WTC11 (cell line): ENCODE measurements at regions not wholly inside any gene's neighbourhood (a gene's known extent, or its start where the extent isn't known, plus 50 kb on each side); places are given as distances from the start of the nearest gene placed in this dataset.

Experiments used
- ATAC-seq: fragments of 200-7000 bp; cut with Tn5 transposase; 2 replicates; pipeline ENCODE4 v1.10.0; 2021; ENCODE audit warnings: mild to moderate bottlenecking, moderate library complexity
- CTCF ChIA-PET: fragments of 300-600 bp; sonication (Branson Sonifier 250); formaldehyde crosslinking; loops from one replicate; lab custom pipeline; 2021; ENCODE audit warnings: antibody characterized with exemption; lab: Charles Lee
- POLR2A ChIA-PET: fragments of 350-600 bp; sonication (Branson Sonifier 250); formaldehyde crosslinking; loops from one replicate; lab custom pipeline; 2021; ENCODE audit warnings: antibody characterized with exemption; lab: Charles Lee
- DNase-seq: peaks from one replicate; pipeline ENCODE4 v3.0.0; 2021; ENCODE audit warnings: low spot score
- H3K27ac Mint-ChIP-seq: 2 replicates; pipeline ENCODE4 v1.8.0; 2021; ENCODE audit warnings: mixed read lengths
- H3K27me3 Mint-ChIP-seq: 2 replicates; pipeline ENCODE4 v1.8.0; 2021; ENCODE audit warnings: low read depth, mild to moderate bottlenecking, moderate library complexity, mixed read lengths
- H3K36me3 Mint-ChIP-seq: 2 replicates; pipeline ENCODE4 v1.8.0; 2021; ENCODE audit warnings: mixed read lengths
- H3K4me1 Mint-ChIP-seq: 2 replicates; pipeline ENCODE4 v1.8.0; 2022; ENCODE audit warnings: mixed read lengths
- H3K4me3 Mint-ChIP-seq: 2 replicates; pipeline ENCODE4 v1.8.0; 2021; ENCODE audit warnings: mild to moderate bottlenecking, moderate library complexity, mixed read lengths
- H3K9me3 Mint-ChIP-seq: 2 replicates; pipeline ENCODE4 v1.8.0; 2021; ENCODE audit warnings: mixed read lengths
- ATF1 ChIP-seq: sonication (generic); formaldehyde crosslinking; IDR thresholded peaks from 2 replicates; pipeline ENCODE4 v1.8.1; 2023; ENCODE audit warnings: mild to moderate bottlenecking, moderate library complexity, missing genetic modification reagents
- ELF4 ChIP-seq: sonication (generic); formaldehyde crosslinking; IDR thresholded peaks from 2 replicates; pipeline ENCODE4 v1.8.1; 2022; ENCODE audit warnings: low read depth, mild to moderate bottlenecking, moderate library complexity, missing genetic modification reagents
- GTF2I ChIP-seq: fragments of 250-450 bp; sonication (Bioruptor Pico); conservative IDR thresholded peaks from 2 replicates; pipeline ENCODE4 v1.4.0; 2021; ENCODE audit warnings: mild to moderate bottlenecking
- JAZF1 ChIP-seq: fragments of 250-450 bp; sonication (Bioruptor Pico); IDR thresholded peaks from 2 replicates; pipeline ENCODE4 v1.9.0; 2021; ENCODE audit warnings: moderate library complexity, mild to moderate bottlenecking, inconsistent platforms
- JUN ChIP-seq: sonication (generic); formaldehyde crosslinking; IDR thresholded peaks from 2 replicates; pipeline ENCODE4 v1.8.0; 2023; ENCODE audit warnings: mild to moderate bottlenecking, missing genetic modification reagents
- MLX ChIP-seq: sonication (generic); formaldehyde crosslinking; IDR thresholded peaks from 2 replicates; pipeline ENCODE4 v1.8.1; 2023; ENCODE audit warnings: mild to moderate bottlenecking, missing genetic modification reagents, moderate library complexity
- MXD4 ChIP-seq: fragments of 250-450 bp; sonication (Bioruptor Pico); IDR thresholded peaks from 2 replicates; pipeline ENCODE4 v1.8.0; 2021; ENCODE audit warnings: mild to moderate bottlenecking, moderate library complexity, borderline replicate concordance
- NFE2L1 ChIP-seq: sonication (generic); formaldehyde crosslinking; IDR thresholded peaks from 2 replicates; pipeline ENCODE4 v1.8.1; 2023; ENCODE audit warnings: missing genetic modification reagents
- NFYB ChIP-seq: sonication (generic); formaldehyde crosslinking; conservative IDR thresholded peaks from 2 replicates; pipeline ENCODE4 v1.8.0; 2022; ENCODE audit warnings: low read depth, missing genetic modification reagents
- NR1H2 ChIP-seq: sonication (generic); formaldehyde crosslinking; IDR thresholded peaks from 2 replicates; pipeline ENCODE4 v1.9.0; 2021; ENCODE audit warnings: mild to moderate bottlenecking, moderate library complexity, missing genetic modification reagents
- NR3C1 ChIP-seq: sonication (generic); formaldehyde crosslinking; conservative IDR thresholded peaks from 2 replicates; pipeline ENCODE4 v1.8.1; 2023; ENCODE audit warnings: low read depth, mild to moderate bottlenecking, missing genetic modification reagents
- PREB ChIP-seq: sonication (generic); formaldehyde crosslinking; IDR thresholded peaks from 2 replicates; pipeline ENCODE4 v1.8.1; 2022; ENCODE audit warnings: mild to moderate bottlenecking, missing genetic modification reagents, moderate library complexity, borderline replicate concordance
- RELA ChIP-seq: sonication (generic); formaldehyde crosslinking; IDR thresholded peaks from 2 replicates; pipeline ENCODE4 v1.8.1; 2022; ENCODE audit warnings: missing genetic modification reagents, mild to moderate bottlenecking, borderline replicate concordance
- SMAD4 ChIP-seq: sonication (generic); formaldehyde crosslinking; IDR thresholded peaks from 2 replicates; pipeline ENCODE4 v1.8.0; 2022; ENCODE audit warnings: mild to moderate bottlenecking, missing genetic modification reagents
- TEAD1 ChIP-seq: sonication (generic); formaldehyde crosslinking; IDR thresholded peaks from 2 replicates; pipeline ENCODE4 v1.8.0; 2022; ENCODE audit warnings: mild to moderate bottlenecking, missing genetic modification reagents
- TEAD4 ChIP-seq: sonication (generic); formaldehyde crosslinking; IDR thresholded peaks from 2 replicates; pipeline ENCODE4 v1.8.0; 2022; ENCODE audit warnings: mild to moderate bottlenecking, missing genetic modification reagents
- TP53 ChIP-seq: sonication (generic); formaldehyde crosslinking; IDR thresholded peaks from 2 replicates; pipeline ENCODE4 v1.8.1; 2023; ENCODE audit warnings: mild to moderate bottlenecking, missing genetic modification reagents
- ZMAT4 ChIP-seq: fragments of 250-450 bp; sonication (Bioruptor Pico); IDR thresholded peaks from 2 replicates; pipeline ENCODE4 v1.9.0; 2021; ENCODE audit warnings: mild to moderate bottlenecking
- ZNF219 ChIP-seq: sonication (generic); formaldehyde crosslinking; IDR thresholded peaks from 2 replicates; pipeline ENCODE4 v1.8.0; 2023; ENCODE audit warnings: missing genetic modification reagents, mild to moderate bottlenecking, borderline replicate concordance
- ZNF423 ChIP-seq: fragments of 250-450 bp; sonication (Bioruptor Pico); IDR thresholded peaks from 2 replicates; pipeline ENCODE4 v2.1.2; 2022; ENCODE audit warnings: mild to moderate bottlenecking, moderate library complexity
- TF ChIP-seq, protein P1 (sequence below): sonication (generic); formaldehyde crosslinking; IDR thresholded peaks from 2 replicates; pipeline ENCODE4 v1.8.0; 2022; ENCODE audit warnings: mild to moderate bottlenecking, missing genetic modification reagents
- TF ChIP-seq, protein P2 (sequence below): sonication (generic); formaldehyde crosslinking; IDR thresholded peaks from 2 replicates; pipeline ENCODE4 v1.8.1; 2022; ENCODE audit warnings: missing genetic modification reagents, borderline replicate concordance
- TF ChIP-seq, protein P3 (sequence below): fragments of 250-450 bp; sonication (Bioruptor Pico); IDR thresholded peaks from 2 replicates; pipeline ENCODE4 v1.9.0; 2021; ENCODE audit warnings: mild to moderate bottlenecking

DNA sequence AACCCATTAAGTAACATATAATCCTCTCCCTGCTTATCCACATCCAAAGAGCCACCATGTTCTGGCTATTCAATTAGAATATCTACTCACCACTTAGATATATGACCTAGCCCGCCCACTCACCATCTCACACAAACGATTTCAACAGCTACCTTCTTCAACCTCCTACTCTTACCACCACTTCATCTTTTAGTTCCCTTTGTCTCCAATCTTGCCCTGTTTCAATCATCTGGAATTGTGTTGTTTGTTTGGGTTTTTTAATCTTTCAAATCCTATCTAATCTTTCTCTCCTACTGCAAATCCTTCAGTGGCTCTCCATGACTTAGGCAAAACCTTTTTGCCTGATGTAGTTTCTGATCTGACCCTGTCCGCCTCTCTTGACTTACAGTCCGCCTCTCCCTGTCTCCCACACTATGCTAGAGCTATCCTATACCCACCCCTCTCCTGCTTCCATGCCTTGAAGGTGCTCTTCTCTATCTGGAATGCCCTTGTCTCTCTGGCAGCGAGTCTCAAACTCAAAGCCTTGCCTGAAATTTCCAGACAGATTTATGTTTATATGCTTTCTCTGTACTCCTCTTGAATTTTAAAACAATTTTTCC is 161.0 kb upstream of the CRY1 start (continued):
- TF ChIP-seq NFYB (CRISPR knock-in tag) (no peak), TEAD4 (CRISPR knock-in tag) (no peak), MLX (CRISPR knock-in tag) (no peak), TEAD1 (no peak)
- TF ChIP-seq, protein P1, sequence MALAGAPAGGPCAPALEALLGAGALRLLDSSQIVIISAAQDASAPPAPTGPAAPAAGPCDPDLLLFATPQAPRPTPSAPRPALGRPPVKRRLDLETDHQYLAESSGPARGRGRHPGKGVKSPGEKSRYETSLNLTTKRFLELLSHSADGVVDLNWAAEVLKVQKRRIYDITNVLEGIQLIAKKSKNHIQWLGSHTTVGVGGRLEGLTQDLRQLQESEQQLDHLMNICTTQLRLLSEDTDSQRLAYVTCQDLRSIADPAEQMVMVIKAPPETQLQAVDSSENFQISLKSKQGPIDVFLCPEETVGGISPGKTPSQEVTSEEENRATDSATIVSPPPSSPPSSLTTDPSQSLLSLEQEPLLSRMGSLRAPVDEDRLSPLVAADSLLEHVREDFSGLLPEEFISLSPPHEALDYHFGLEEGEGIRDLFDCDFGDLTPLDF (CRISPR knock-in tag), result no peak

- ATAC-seq (no peak), DNase-seq (no peak)
- Mint-ChIP-seq H3K27ac (no peak overlapping the region), H3K27me3 (peaks cover 14% of the 10 kb centered on the region), H3K36me3 (no peaks in the 10 kb centered on the region; the same call in 1 of the 2 replicates), H3K4me3 (no peak overlapping the region), H3K4me1 (no peaks in the 10 kb centered on the region), H3K9me3 (peaks cover 28% of the 10 kb centered on the region)
- CTCF ChIA-PET, result no interaction called here
- POLR2A ChIA-PET, result interaction anchor here (0.6 kb wide), 1 partner anchor 10 kb away, joined by 3 read pairs; no protein-coding TSS in a partner anchor
- TF ChIP-seq RELA (CRISPR knock-in tag) (no peak), ZMAT4 (CRISPR knock-in tag) (no peak), ATF1 (CRISPR knock-in tag) (no peak), NFE2L1 (CRISPR knock-in tag) (no peak), PREB (CRISPR knock-in tag) (no peak), JAZF1 (no peak)
Observed at GRCh38 chr12:107258780-107259179, 165.4 kb upstream of the CRY1 start.

DNA sequence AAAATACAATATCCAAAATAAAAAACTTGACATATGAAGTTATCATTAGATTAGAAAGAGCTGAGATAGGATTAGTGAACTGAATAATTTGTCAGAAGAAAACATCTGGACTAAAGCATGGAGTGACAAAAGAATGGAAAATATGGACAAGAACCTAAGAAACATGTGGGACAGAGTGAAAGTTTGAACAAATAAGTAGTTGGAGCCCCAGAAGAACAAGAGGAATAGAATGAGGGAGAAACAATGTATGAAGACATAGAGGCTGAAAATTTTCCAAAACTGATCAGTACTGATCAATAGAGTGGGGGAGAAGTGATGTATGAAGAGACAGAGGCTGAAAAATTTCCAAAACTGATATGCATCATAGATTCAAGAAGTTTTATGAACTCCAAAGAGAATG is 170.6 kb upstream of the CRY1 start:
- H3K9me3 Mint-ChIP-seq, result peaks cover 11% of the 10 kb centered on the region
- CTCF ChIA-PET, result no interaction called here
- TF ChIP-seq ZNF423 (CRISPR knock-in tag), result no peak
- TF ChIP-seq GTF2I (CRISPR knock-in tag), result no peak
- POLR2A ChIA-PET, result no interaction called here
- H3K27ac Mint-ChIP-seq, result no peak overlapping the region
- H3K4me3 Mint-ChIP-seq, result no peak overlapping the region
- peaks cover 12% of the 10 kb centered on the region for H3K27me3 Mint-ChIP-seq
- no peaks in the 10 kb centered on the region; the same call in 1 of the 2 replicates for H3K36me3 Mint-ChIP-seq
- H3K4me1 Mint-ChIP-seq, result no peaks in the 10 kb centered on the region
- ATAC-seq (no peak), DNase-seq (no peak)

- ChIA-PET POLR2A (no interaction called here), CTCF (no interaction called here)
- Mint-ChIP-seq H3K4me3 (no peak overlapping the region), H3K27ac (no peak overlapping the region), H3K27me3 (peaks cover 15% of the 10 kb centered on the region), H3K4me1 (no peaks in the 10 kb centered on the region), H3K9me3 (peaks cover 11% of the 10 kb centered on the region), H3K36me3 (no peaks in the 10 kb centered on the region; the same call in 1 of the 2 replicates)
- ATAC-seq (no peak), DNase-seq (no peak)
- TF ChIP-seq NR1H2 (no peak), JUN (CRISPR knock-in tag) (no peak), TEAD1 (no peak), ELF4 (CRISPR knock-in tag) (no peak), MXD4 (CRISPR knock-in tag) (no peak), NFE2L1 (CRISPR knock-in tag) (no peak), TP53 (no peak), SMAD4 (CRISPR knock-in tag) (no peak), MLX (CRISPR knock-in tag) (no peak), NR3C1 (CRISPR knock-in tag) (no peak), ZNF219 (no peak)
- TF ChIP-seq, protein P2, sequence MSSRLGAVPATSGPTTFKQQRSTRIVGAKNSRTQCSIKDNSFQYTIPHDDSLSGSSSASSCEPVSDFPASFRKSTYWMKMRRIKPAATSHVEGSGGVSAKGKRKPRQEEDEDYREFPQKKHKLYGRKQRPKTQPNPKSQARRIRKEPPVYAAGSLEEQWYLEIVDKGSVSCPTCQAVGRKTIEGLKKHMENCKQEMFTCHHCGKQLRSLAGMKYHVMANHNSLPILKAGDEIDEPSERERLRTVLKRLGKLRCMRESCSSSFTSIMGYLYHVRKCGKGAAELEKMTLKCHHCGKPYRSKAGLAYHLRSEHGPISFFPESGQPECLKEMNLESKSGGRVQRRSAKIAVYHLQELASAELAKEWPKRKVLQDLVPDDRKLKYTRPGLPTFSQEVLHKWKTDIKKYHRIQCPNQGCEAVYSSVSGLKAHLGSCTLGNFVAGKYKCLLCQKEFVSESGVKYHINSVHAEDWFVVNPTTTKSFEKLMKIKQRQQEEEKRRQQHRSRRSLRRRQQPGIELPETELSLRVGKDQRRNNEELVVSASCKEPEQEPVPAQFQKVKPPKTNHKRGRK, result no peak
- TF ChIP-seq, protein P3, sequence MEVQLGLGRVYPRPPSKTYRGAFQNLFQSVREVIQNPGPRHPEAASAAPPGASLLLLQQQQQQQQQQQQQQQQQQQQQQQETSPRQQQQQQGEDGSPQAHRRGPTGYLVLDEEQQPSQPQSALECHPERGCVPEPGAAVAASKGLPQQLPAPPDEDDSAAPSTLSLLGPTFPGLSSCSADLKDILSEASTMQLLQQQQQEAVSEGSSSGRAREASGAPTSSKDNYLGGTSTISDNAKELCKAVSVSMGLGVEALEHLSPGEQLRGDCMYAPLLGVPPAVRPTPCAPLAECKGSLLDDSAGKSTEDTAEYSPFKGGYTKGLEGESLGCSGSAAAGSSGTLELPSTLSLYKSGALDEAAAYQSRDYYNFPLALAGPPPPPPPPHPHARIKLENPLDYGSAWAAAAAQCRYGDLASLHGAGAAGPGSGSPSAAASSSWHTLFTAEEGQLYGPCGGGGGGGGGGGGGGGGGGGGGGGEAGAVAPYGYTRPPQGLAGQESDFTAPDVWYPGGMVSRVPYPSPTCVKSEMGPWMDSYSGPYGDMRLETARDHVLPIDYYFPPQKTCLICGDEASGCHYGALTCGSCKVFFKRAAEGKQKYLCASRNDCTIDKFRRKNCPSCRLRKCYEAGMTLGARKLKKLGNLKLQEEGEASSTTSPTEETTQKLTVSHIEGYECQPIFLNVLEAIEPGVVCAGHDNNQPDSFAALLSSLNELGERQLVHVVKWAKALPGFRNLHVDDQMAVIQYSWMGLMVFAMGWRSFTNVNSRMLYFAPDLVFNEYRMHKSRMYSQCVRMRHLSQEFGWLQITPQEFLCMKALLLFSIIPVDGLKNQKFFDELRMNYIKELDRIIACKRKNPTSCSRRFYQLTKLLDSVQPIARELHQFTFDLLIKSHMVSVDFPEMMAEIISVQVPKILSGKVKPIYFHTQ (CRISPR knock-in tag), result no peak
Observed at GRCh38 chr12:107264667-107265066, 171.3 kb upstream of the CRY1 start.
